Erythroblast (primary cell): ENCODE measurements at regions not wholly inside any gene's neighbourhood (a gene's known extent, or its start where the extent isn't known, plus 50 kb on each side); places are given as distances from the start of the nearest gene placed in this dataset.

Experiments
- DNase-seq, 2 experiments: peaks; one replicate each; lab custom pipeline; 2025; lab: John Stamatoyannopoulos, UW
- GATA1 ChIP-seq: IDR thresholded peaks from 2 replicates; pipeline ENCODE4 v1.6.1; 2011; ENCODE audit warnings: low read depth, mild to moderate bottlenecking, control low read depth, low read length, moderate library complexity
- POLR2A ChIP-seq: IDR thresholded peaks from 2 replicates; pipeline ENCODE4 v1.6.1; 2011; ENCODE audit warnings: mild to moderate bottlenecking, low read length

DNA sequence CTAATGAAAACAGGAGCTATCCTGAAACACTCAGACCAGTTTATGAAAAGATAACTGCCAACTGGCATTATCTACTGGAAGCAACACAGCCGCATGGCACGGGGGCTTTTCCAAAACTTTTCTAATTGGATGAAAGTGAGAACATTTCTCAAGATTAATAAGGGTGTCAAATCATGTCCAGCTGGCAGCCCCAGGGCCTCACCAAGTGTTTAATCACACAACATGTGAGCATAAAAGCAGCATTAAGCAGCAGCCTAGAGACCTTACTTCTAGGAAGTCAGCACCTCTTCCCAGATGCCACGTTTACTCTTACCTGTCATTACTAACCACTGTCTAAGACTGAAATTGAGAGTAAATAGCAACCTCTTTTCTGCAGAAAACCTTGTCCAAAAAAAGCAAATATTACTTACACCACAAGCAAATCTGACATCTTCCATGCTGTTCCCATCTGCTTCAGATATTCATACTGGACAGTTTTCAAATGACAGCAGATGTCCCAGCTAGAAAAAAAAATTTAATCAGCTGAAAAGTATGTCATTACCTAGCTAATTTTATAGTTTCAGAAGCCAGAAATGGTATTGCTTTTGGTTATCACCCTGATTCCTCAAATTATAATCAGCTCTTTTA is 341.5 kb upstream of the ZP4 start:
- DNase-seq: no peak
- TF ChIP-seq GATA1 (no peak), POLR2A (no peak)

GRCh38 chr1:238226810-238227209 is 336.1 kb upstream of the ZP4 start:
- TF ChIP-seq GATA1 (no peak), POLR2A (no peak)
- DNase-seq: no peak

DNA sequence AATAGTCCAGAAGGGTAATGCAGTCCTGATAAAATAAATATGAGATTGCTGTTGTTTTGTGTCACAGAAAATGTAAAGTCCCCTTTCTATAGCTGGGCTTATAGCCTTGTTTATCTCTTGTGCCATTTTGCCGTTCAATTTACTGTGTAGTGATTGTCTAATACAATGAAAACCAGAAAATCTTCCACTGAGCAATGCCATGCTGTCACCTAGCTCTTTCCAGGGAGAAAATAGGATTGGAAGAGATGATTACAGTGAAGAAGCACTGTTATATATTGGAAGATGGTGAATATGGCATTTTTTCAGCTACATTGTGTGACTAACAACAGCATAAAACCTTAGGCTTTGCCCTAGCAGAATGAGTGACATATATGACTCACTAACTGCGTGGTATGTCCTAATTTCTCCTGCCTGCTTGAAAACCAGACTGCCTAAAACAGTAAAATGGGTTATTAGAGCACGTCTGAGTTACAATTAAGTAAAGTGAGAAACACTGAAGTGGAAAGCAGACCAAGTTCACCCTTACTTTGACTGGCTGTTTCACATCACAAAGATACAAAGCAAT is 332.4 kb upstream of the ZP4 start:
- no peak for TF ChIP-seq POLR2A
- no peak for TF ChIP-seq GATA1
- DNase-seq: no peak

DNA sequence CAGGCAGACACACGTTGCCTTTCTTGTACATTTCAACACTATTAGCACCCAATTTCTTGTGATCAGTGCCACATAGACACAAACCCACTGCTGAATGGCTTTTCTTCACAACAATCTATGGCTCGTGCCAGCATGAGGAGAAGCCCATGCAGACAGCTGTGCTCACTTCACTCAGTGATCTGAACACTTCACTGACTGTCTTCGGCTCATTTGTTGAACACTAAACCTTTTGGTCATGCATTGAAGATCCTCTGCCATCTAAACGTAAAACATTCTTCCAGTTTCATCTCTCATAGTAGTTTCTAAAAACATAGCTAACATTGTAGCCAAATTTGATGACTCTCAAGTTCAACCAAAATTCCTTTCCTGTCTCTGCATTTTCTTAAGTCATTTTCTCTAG is 331.0 kb upstream of the ZP4 start:
- no peak for TF ChIP-seq GATA1
- no peak for TF ChIP-seq POLR2A
- no peak for DNase-seq

DNA sequence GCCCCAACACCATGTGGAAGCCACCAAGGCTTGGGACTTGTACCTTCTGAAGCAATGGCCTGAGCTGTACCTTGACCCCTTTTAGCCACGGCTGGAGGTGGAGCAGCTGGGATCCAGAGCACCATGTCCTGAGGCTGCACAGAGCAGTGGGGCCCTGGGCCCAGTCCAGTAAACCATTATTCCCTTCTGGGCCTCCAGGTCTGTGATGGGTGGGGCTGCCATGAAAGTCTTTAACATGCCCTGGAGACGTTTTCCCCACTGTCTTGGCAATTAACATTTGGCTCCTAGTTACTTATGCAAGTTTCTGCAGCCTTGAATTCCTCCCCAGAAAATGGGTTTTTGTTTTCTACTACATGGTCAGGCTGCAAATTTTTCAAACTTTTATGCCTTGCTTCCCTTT is 323.7 kb upstream of the ZP4 start:
- no peak for DNase-seq
- TF ChIP-seq GATA1 (no peak), POLR2A (no peak)

DNA sequence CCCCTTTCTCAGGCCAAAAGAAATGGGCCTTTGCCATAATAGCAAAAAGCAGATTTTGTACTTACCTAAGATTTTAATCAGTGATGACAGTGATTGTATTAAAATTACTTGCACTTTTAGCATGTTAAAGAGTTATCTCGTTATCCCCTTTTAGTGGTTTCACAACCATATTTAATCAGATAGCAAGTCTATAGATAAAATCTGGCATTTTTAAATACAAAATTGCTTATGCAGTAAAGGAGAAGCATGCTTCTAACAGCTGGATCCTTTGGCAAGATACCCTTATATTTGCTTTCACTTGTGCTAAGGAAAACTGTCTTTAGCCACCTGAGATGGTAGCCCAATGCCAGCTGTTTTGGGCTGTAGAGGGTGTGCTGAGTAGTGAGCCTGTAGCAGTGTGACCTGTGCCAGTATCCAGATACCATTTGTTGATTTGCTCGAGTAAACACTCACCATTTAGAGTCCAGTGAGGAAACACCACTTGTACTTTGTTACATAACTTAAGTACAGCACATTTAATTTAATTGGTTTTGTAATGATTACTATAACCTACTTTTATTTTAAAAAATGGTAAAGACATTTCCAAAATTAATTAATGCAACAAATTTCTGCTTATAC is 314.4 kb upstream of the ZP4 start:
- DNase-seq: no peak
- TF ChIP-seq GATA1 (no peak), POLR2A (no peak)

GRCh38 chr1:238201992-238202391 is 311.3 kb upstream of the ZP4 start:
- no peak for DNase-seq
- TF ChIP-seq GATA1 (no peak), POLR2A (no peak)

DNA sequence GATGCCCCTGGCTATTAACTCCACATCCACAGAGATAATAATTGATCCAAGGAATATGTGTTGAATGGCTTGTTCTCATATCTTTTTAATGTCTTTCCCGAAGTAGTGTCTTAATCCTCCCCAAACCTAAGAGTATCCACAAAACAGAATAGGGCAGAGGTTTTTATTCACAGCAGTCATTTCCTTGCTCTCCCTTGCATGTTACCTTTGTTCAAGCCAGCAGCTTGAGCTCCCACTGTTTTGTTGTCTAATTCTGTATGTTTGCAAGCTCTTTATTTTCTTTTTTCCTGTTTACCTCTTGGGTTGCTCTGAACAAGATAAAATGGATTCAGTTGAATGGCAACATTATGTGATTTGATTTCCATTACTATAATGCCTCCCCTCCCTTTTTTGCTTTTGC is 308.6 kb upstream of the ZP4 start:
- TF ChIP-seq GATA1 (no peak), POLR2A (no peak)

GRCh38 chr1:238196516-238196915 is 305.8 kb upstream of the ZP4 start:
- DNase-seq: no peak
- TF ChIP-seq GATA1: no peak
- TF ChIP-seq POLR2A: no peak

More for the DNA sequence above, 308.6 kb upstream of the ZP4 start:
- DNase-seq: no peak

DNA sequence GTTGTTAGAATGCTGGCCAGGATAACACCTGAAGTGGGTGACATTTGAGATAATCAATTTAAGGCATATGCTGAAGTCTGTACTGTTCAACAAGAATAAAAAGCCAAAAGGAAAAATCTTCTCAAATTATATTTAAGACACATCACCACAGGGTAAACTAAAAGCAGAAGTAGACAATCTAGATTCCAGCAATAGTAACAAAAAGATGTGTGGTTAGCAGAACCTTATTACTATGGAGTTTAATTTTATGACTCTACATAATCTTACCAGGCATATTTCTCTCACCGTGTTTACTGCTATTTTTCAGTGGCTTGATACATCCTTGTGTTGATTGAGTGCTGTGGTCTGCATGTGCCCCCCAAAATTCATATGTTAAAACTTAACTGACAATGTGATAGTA is 300.4 kb upstream of the ZP4 start:
- no peak for DNase-seq
- TF ChIP-seq POLR2A: no peak
- no peak for TF ChIP-seq GATA1

DNA sequence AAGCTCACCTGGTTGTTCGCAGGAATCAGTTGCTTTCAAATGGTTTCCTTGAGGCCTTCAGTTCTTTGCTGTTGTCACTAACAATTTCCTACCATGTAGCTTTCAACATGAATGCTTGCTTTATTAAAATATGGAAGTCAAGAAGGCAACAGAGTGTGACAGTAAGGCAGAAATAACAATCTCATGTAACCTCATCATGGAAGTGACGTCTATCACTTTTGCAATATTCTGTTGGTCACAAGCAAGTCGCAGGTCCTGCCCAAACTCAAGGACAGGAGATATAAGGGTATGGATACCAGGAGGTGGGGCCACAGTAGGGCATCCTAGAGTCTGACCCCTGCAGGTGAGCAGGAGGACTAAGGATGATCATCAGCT is 296.8 kb upstream of the ZP4 start:
- no peak for DNase-seq
- TF ChIP-seq POLR2A (no peak), GATA1 (no peak)

DNA sequence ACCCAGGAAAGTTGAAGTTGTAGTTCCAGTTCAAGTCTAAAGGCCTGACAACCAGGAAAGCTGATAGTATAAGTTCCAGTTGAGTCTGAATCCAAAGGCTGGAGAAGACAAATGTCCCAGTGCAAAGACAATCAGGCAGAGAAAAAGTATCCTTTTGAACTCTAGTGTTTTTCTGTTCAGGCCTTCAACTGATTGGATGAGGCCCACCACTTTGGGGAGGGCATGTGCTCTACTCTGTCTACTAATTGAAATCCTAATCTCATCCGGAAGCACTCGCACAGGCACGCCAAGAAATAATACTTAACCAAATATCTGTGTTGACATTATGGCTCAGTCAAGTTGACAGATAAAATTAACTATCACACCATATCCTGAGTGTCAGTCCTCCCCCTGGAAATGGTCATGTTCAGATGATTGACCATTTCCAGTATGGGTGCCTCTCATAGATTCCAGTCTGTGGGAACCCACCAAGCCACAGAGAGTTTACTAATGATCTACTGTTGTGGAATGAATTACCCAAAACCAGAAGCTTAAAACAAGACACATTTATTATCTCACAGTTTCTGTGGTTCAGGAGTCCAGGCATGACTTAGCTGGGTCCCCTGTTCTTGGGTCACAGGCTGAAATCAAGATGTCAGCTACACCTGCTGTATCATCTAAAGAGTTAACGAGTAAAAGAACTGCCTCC is 296.3 kb upstream of the ZP4 start:
- no peak for DNase-seq
- TF ChIP-seq GATA1 (no peak), POLR2A (no peak)

GRCh38 chr1:238177960-238178645 is 287.4 kb upstream of the ZP4 start:
- no peak for DNase-seq
- TF ChIP-seq GATA1: no peak

DNA sequence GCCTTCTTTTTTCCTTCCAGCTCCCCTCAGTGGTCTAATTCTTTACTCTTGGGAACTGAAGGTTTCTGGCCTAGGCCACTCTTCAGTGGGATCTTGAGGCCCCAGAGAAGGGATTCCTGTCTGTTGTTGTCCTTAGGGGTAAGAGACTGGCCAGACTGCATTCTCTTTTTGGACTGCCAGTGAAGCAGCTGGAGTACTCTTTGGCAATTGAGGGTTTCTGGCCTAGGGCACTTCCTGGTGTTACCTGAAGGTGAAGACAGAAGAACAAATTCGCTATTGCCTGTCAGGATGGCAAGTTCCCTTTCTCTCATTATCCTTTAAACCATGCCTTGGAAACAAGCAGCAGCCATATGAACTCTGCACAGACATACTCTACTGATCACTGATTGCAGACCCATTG is 286.6 kb upstream of the ZP4 start:
- TF ChIP-seq GATA1 (no peak), POLR2A (no peak)
- DNase-seq: no peak
